ENCODE measurements at regions not wholly inside any gene's neighbourhood (a gene's known extent, or its start where the extent isn't known, plus 50 kb on each side); places are given as distances from the start of the nearest gene placed in this dataset.

GRCh38 chr11:119782006-119782738, 53.2 kb upstream of the NECTIN1 start:
- Histone ChIP-seq H3K27me3 (replicated peaks; ENCODE audit: control insufficient read depth, insufficient read depth, low read length) (no peaks in the 10 kb centered on the region; the same call in 1 of the 2 replicates), H3K9me3 (no peaks in the 10 kb centered on the region), H3K4me3 (ENCODE audit: low read depth, low read length) (no peak overlapping the region), H3K36me3 (ENCODE audit: control insufficient read depth, insufficient read depth, low read length) (no peaks in the 10 kb centered on the region), H3K4me1 (no peaks in the 10 kb centered on the region)
- POLR2A ChIA-PET: no interaction called here
- Mint-ChIP-seq H3K27me3 (ENCODE audit: insufficient read depth, unreplicated experiment) (peaks cover 8% of the 10 kb centered on the region), H3K36me3 (ENCODE audit: insufficient read depth, unreplicated experiment) (no peaks in the 10 kb centered on the region), H3K27ac (ENCODE audit: unreplicated experiment) (no peak overlapping the region), H3K4me3 (ENCODE audit: unreplicated experiment) (no peak overlapping the region), H3K4me1 (ENCODE audit: low read depth, unreplicated experiment) (no peaks in the 10 kb centered on the region), H3K9me3 (ENCODE audit: unreplicated experiment) (no peaks in the 10 kb centered on the region)
- peak in 1 of 2 experiments; percentile 46 for DNase-seq
- peak in 1 of 2 experiments; percentile 21 for TF ChIP-seq CTCF (IDR thresholded peaks at IDR 0.05; ENCODE audit: insufficient read depth in 1 of 2, low read depth in 1 of 2, low read length in 1 of 2, severe bottlenecking in 1 of 2, unreplicated experiment in 1 of 2)
- BruUV-seq (replicated peaks): no TSS peak
- CTCF ChIA-PET: no interaction called here
- intact Hi-C loops (cut with micrococcal nuclease; ENCODE audit: unreplicated experiment): loop anchor here (5.0 to 10.0 kb wide), 2 partner anchors 213 to 325 kb away; no protein-coding TSS in a partner anchor

GRCh38 chr11:119780222-119780953, 51.4 kb upstream of the NECTIN1 start:
- no peaks in the 10 kb centered on the region; the same call in 1 of the 2 replicates for H3K27me3 ChIP-seq (replicated peaks; ENCODE audit: control insufficient read depth, insufficient read depth, low read length)
- no peaks in the 10 kb centered on the region for H3K4me1 ChIP-seq
- Mint-ChIP-seq H3K4me3 (ENCODE audit: unreplicated experiment) (no peak overlapping the region), H3K27ac (ENCODE audit: unreplicated experiment) (no peak overlapping the region), H3K4me1 (ENCODE audit: low read depth, unreplicated experiment) (no peaks in the 10 kb centered on the region), H3K36me3 (ENCODE audit: insufficient read depth, unreplicated experiment) (no peaks in the 10 kb centered on the region), H3K27me3 (ENCODE audit: insufficient read depth, unreplicated experiment) (peaks cover 15% of the 10 kb centered on the region), H3K9me3 (ENCODE audit: unreplicated experiment) (no peaks in the 10 kb centered on the region)
- no TSS peak for BruUV-seq (replicated peaks)
- DNase-seq: no peak
- intact Hi-C loops (cut with micrococcal nuclease; ENCODE audit: unreplicated experiment): loop anchor here (5.0 to 10.0 kb wide), 2 partner anchors 214 to 327 kb away; no protein-coding TSS in a partner anchor
- no peaks in the 10 kb centered on the region for H3K9me3 ChIP-seq
- no peak for TF ChIP-seq CTCF (IDR thresholded peaks at IDR 0.05; ENCODE audit: insufficient read depth in 1 of 2, low read depth in 1 of 2, low read length in 1 of 2, severe bottlenecking in 1 of 2, unreplicated experiment in 1 of 2)
- no peak overlapping the region for H3K4me3 ChIP-seq (ENCODE audit: low read depth, low read length)
- ChIA-PET CTCF (interaction anchor here (0.9 kb wide), 1 partner anchor 53 kb away, joined by 3 read pairs; no protein-coding TSS in a partner anchor), POLR2A (no interaction called here)
- H3K36me3 ChIP-seq (ENCODE audit: control insufficient read depth, insufficient read depth, low read length): no peaks in the 10 kb centered on the region

GRCh38 chr11:119779195-119780071, 50.4 kb upstream of the NECTIN1 start:
- Mint-ChIP-seq H3K4me1 (ENCODE audit: low read depth, unreplicated experiment) (no peaks in the 10 kb centered on the region), H3K36me3 (ENCODE audit: insufficient read depth, unreplicated experiment) (no peaks in the 10 kb centered on the region), H3K9me3 (ENCODE audit: unreplicated experiment) (no peaks in the 10 kb centered on the region), H3K4me3 (ENCODE audit: unreplicated experiment) (no peak overlapping the region), H3K27ac (ENCODE audit: unreplicated experiment) (no peak overlapping the region), H3K27me3 (ENCODE audit: insufficient read depth, unreplicated experiment) (peaks cover 15% of the 10 kb centered on the region)
- Histone ChIP-seq H3K4me1 (no peaks in the 10 kb centered on the region), H3K27me3 (replicated peaks; ENCODE audit: control insufficient read depth, insufficient read depth, low read length) (peaks cover 2% of the 10 kb centered on the region), H3K36me3 (ENCODE audit: control insufficient read depth, insufficient read depth, low read length) (no peaks in the 10 kb centered on the region), H3K4me3 (ENCODE audit: low read depth, low read length) (no peak overlapping the region), H3K9me3 (no peaks in the 10 kb centered on the region)
- no TSS peak for BruUV-seq (replicated peaks)
- no peak for DNase-seq
- intact Hi-C loops (cut with micrococcal nuclease; ENCODE audit: unreplicated experiment): loop anchor here (5.0 to 10.0 kb wide), 2 partner anchors 215 to 328 kb away; no protein-coding TSS in a partner anchor
- TF ChIP-seq CTCF (IDR thresholded peaks at IDR 0.05; ENCODE audit: insufficient read depth in 1 of 2, low read depth in 1 of 2, low read length in 1 of 2, severe bottlenecking in 1 of 2, unreplicated experiment in 1 of 2): no peak
- CTCF ChIA-PET: interaction anchor here (0.8 kb wide), 1 partner anchor 50 kb away, joined by 3 read pairs; no protein-coding TSS in a partner anchor
- POLR2A ChIA-PET: no interaction called here

Data from Caco-2 (cell line).